ENCODE measurements at regions not wholly inside any gene's neighbourhood (a gene's known extent, or its start where the extent isn't known, plus 50 kb on each side); places are given as distances from the start of the nearest gene placed in this dataset.

DNA sequence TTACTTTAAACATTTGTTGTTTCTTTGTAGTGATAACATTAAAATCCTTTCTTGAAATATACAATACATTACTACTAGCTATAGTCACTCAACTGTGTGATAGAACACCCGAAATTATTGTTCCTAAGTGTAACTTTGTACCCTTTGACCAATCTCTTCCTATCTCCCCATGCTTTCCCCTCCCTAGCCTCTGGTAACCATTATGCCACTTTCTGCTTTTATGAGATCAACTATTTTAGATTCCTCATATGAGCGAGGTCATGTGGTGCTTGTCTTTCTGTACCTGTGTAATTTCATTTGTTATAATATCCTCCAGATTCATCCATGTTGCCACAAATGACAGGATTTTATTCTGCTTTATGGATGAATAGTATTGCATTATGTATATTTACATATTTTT is 629.0 kb downstream of the USP25 start:
- no peak overlapping the region for H3K27ac ChIP-seq (ENCODE audit: low read depth)
- H3K27ac Mint-ChIP-seq = no peak overlapping the region
- H3K4me1 Mint-ChIP-seq = no peaks in the 10 kb centered on the region
- H3K4me2 ChIP-seq = no peak overlapping the region
- H3K79me2 ChIP-seq (replicated peaks; ENCODE audit: insufficient read depth) = no peaks in the 10 kb centered on the region
- H3K9me2 ChIP-seq (ENCODE audit: insufficient read depth) = 0 out of 2 replicates have a peak, but pooled peaks cover 3% of the 10 kb centered on the region
- H3K36me3 ChIP-seq (ENCODE audit: insufficient read depth) = no peaks in the 10 kb centered on the region; the same call in 1 of the 2 replicates
- no peaks in the 10 kb centered on the region for H3F3A ChIP-seq (replicated peaks; ENCODE audit: low read depth)
- DNase-seq (ENCODE audit: low spot score) = no peak
- no peaks in the 10 kb centered on the region for H3K27me3 ChIP-seq (ENCODE audit: insufficient read depth)
- no peak overlapping the region for H2AFZ ChIP-seq
- H3K4me1 ChIP-seq (ENCODE audit: insufficient read depth) = no peaks in the 10 kb centered on the region
- no peak overlapping the region for H3K4me3 ChIP-seq
- no peaks in the 10 kb centered on the region for H3K36me3 Mint-ChIP-seq (ENCODE audit: low read depth)
- H3K9me3 Mint-ChIP-seq = peaks cover 5% of the 10 kb centered on the region; the same call in 2 of the 3 replicates
- no peak overlapping the region for H3K4me3 Mint-ChIP-seq
- H4K20me1 ChIP-seq (replicated peaks; ENCODE audit: insufficient read depth) = no peaks in the 10 kb centered on the region
- TF ChIP-seq REST (IDR thresholded peaks at IDR 0.05; ENCODE audit: unreplicated experiment) (no peak), STAT1 (IDR thresholded peaks at IDR 0.05; ENCODE audit: unreplicated experiment) (no peak), POLR2AphosphoS5 (IDR thresholded peaks at IDR 0.05; ENCODE audit: low read depth) (no peak), ETS1 (IDR thresholded peaks at IDR 0.05) (no peak), EZH2 (IDR thresholded peaks at IDR 0.05; ENCODE audit: low read depth, unreplicated experiment) (no peak), EZH2phosphoT487 (IDR thresholded peaks at IDR 0.05; ENCODE audit: unreplicated experiment) (no peak), NANOG (IDR thresholded peaks at IDR 0.05; ENCODE audit: borderline replicate concordance) (no peak), ZNF331 (CRISPR knock-in tag; IDR thresholded peaks at IDR 0.05; ENCODE audit: low read depth) (no peak), ZNF114 (CRISPR knock-in tag; IDR thresholded peaks at IDR 0.05) (no peak), JUNB (IDR thresholded peaks at IDR 0.05; ENCODE audit: unreplicated experiment) (no peak), CREB1 (CRISPR knock-in tag; IDR thresholded peaks at IDR 0.05; ENCODE audit: low read depth) (no peak), ZNF462 (CRISPR knock-in tag; IDR thresholded peaks at IDR 0.05) (no peak)
- ATAC-seq = no peak
- H3K27me3 Mint-ChIP-seq (ENCODE audit: insufficient read depth, low read depth, poor library complexity) = no peaks in the 10 kb centered on the region

Data from GM23338 (cell line).